ENCODE measurements at regions not wholly inside any gene's neighbourhood (a gene's known extent, or its start where the extent isn't known, plus 50 kb on each side); places are given as distances from the start of the nearest gene placed in this dataset.

DNA sequence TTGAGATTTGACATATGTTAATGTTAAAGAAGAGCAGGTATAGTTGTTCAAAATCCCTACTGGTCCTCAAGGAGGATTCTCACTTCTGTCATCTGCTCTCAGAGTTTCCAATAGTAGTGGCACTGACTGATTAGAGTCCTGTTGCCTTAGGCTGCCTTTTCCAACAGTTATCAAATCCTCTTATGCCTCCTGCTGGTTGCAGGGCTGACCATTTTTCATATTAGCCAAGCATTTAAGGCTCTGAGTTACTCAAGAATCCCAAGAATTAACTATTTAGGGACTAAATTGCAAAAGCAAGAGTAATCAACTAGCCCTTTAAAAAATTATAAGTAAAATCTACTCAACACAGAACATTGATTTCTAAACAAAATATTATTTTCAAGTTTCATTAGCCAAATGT, 212.0 kb upstream of the CHORDC1 start:
- H3K18ac ChIP-seq (ENCODE audit: low read depth, low read length), result no peak overlapping the region
- ATAC-seq (ENCODE audit: low read depth) (no peak), DNase-seq (no peak)
- in situ Hi-C loops (cut with MboI; ENCODE audit: low sequenced_read_pairs), result no loop called here
- H3K27ac ChIP-seq (ENCODE audit: insufficient read depth, low read length), result no peak overlapping the region
- no peak overlapping the region for H3K9ac ChIP-seq (ENCODE audit: low read depth, low read length)
- POLR2A ChIA-PET (ENCODE audit: unreplicated experiment), result no interaction called here
- no peak overlapping the region for H3K4ac ChIP-seq (ENCODE audit: low read depth, low read length)
- no peak overlapping the region for H2BK5ac ChIP-seq (ENCODE audit: low read depth, low read length, poor library complexity, severe bottlenecking)
- H2AK5ac ChIP-seq (ENCODE audit: low read depth, low read length), result no peak overlapping the region
- no peak overlapping the region for H3K4me2 ChIP-seq (ENCODE audit: low read depth, low read length)
- intact Hi-C loops (cut with micrococcal nuclease), result no loop called here
- no peak overlapping the region for H4K91ac ChIP-seq (ENCODE audit: insufficient read depth, low read depth, low read length)
- CTCF ChIA-PET, result no interaction called here
- H3K9me3 ChIP-seq (ENCODE audit: control insufficient read depth, insufficient read depth, low read length), result no peaks in the 10 kb centered on the region
- no peaks in the 10 kb centered on the region for H4K20me1 ChIP-seq (ENCODE audit: insufficient read depth, low read length)
- H4K8ac ChIP-seq (ENCODE audit: low read depth in 2 of 2, low read length in 2 of 2), result no peak overlapping the region
- H2AFZ ChIP-seq (replicated peaks; ENCODE audit: low read length, poor library complexity), result no peak overlapping the region
- no peak overlapping the region for H4K5ac ChIP-seq (ENCODE audit: low read depth, low read length)
- H3K9me1 ChIP-seq (ENCODE audit: insufficient read depth, low read length), result no peaks in the 10 kb centered on the region
- dilution Hi-C loops (cut with HindIII; ENCODE audit: low sequenced_read_pairs, unreplicated experiment), result no loop called here
- no peak overlapping the region for H3K23ac ChIP-seq (ENCODE audit: low read depth, low read length)
- TF ChIP-seq BHLHE40 (IDR thresholded peaks at IDR 0.05; ENCODE audit: low read depth, low read length) (no peak), CTCF (conservative IDR thresholded peaks at IDR 0.05; ENCODE audit: low read depth, low read length) (no peak), CEBPB (IDR thresholded peaks at IDR 0.05; ENCODE audit: low read depth, low read length) (no peak), CHD1 (IDR thresholded peaks at IDR 0.05; ENCODE audit: low read depth, low read length) (no peak), POLR2A (IDR thresholded peaks at IDR 0.05; ENCODE audit: low read depth, low read length) (no peak), SMC3 (IDR thresholded peaks at IDR 0.05; ENCODE audit: low read depth, low read length) (no peak)
- H2AK9ac ChIP-seq (replicated peaks; ENCODE audit: low read depth, low read length, poor library complexity), result no peak overlapping the region
- no peak overlapping the region for H2BK20ac ChIP-seq (ENCODE audit: low read depth, low read length)
- H3K79me1 ChIP-seq (ENCODE audit: low read depth in 1 of 2, low read length in 2 of 2), result no peaks in the 10 kb centered on the region
- H3K4me3 ChIP-seq (ENCODE audit: insufficient read depth, low read depth, low read length), result no peak overlapping the region
- BruUV-seq (replicated peaks), result no TSS peak
- H3K4me1 ChIP-seq (ENCODE audit: control insufficient read depth, insufficient read depth, low read length), result no peaks in the 10 kb centered on the region
- no peak overlapping the region for H2BK120ac ChIP-seq (ENCODE audit: low read depth, low read length)
- no peak overlapping the region for H2BK15ac ChIP-seq (ENCODE audit: low read depth, low read length)
- H3K36me3 ChIP-seq (ENCODE audit: control insufficient read depth, insufficient read depth, low read length), result no peaks in the 10 kb centered on the region
- H3K27me3 ChIP-seq (ENCODE audit: control insufficient read depth, insufficient read depth, low read length), result no peaks in the 10 kb centered on the region
- H3K14ac ChIP-seq (replicated peaks; ENCODE audit: low read depth, low read length), result no peak overlapping the region
- no peak overlapping the region for H3K56ac ChIP-seq (ENCODE audit: extremely low read depth, insufficient read depth, low read length)

Measured in IMR-90 (cell line).